Neural cell (in vitro differentiated cells): ENCODE measurements at regions not wholly inside any gene's neighbourhood (a gene's known extent, or its start where the extent isn't known, plus 50 kb on each side); places are given as distances from the start of the nearest gene placed in this dataset.

Experiments
- H2AFZ ChIP-seq: fragments of 200-600, 300-800 bp; sonication (generic), shearing (Covaris generic); 2 replicates; pipeline ENCODE4 v1.6.0; 2014; ENCODE audit warnings: low read depth, mild to moderate bottlenecking, antibody characterized with exemption, low read length, moderate library complexity
- H3F3A ChIP-seq: fragments of 200-600 bp; shearing (Covaris generic); 2 replicates; pipeline ENCODE4 v1.6.1; 2016; ENCODE audit warnings: mild to moderate bottlenecking, moderate library complexity, mixed read lengths, antibody characterized with exemption, low read length; ENCODE audit not compliant: insufficient read depth, poor library complexity, severe bottlenecking
- H3K27ac ChIP-seq: fragments of 200-600, 300-800 bp; sonication (generic), shearing (Covaris generic); 2 replicates; pipeline ENCODE4 v1.5.1; 2014; ENCODE audit warnings: mild to moderate bottlenecking, low read length, moderate library complexity
- H3K27me3 ChIP-seq: fragments of 300-800, 200-600 bp; sonication (generic), shearing (Covaris generic); 2 replicates; pipeline ENCODE4 v1.6.0; 2014; ENCODE audit warnings: mild to moderate bottlenecking, low read depth, low read length, moderate library complexity; ENCODE audit not compliant: insufficient read depth
- H3K36me3 ChIP-seq: fragments of 300-800, 200-600 bp; sonication (generic), shearing (Covaris generic); 2 replicates; pipeline ENCODE4 v1.5.1; 2014; ENCODE audit warnings: mild to moderate bottlenecking, antibody characterized with exemption, low read length, moderate library complexity; ENCODE audit not compliant: insufficient read depth
- H3K4me2 ChIP-seq: fragments of 300-800, 200-600 bp; sonication (generic), shearing (Covaris generic); 2 replicates; pipeline ENCODE4 v1.6.0; 2014; ENCODE audit warnings: mild to moderate bottlenecking, low read length
- H3K4me3 ChIP-seq: fragments of 300-800, 200-600 bp; sonication (generic), shearing (Covaris generic); 2 replicates; pipeline ENCODE4 v1.5.1; 2014; ENCODE audit warnings: mild to moderate bottlenecking, low read length, moderate library complexity
- H3K79me2 ChIP-seq: fragments of 200-600 bp; shearing (Covaris generic); replicated peaks from 2 replicates; pipeline ENCODE4 v1.6.0; 2014; ENCODE audit warnings: mild to moderate bottlenecking, low read length, moderate library complexity; ENCODE audit not compliant: insufficient read depth
- H3K9ac ChIP-seq: fragments of 300-800, 200-600 bp; sonication (generic), shearing (Covaris generic); 2 replicates; pipeline ENCODE4 v1.6.1; 2016; ENCODE audit warnings: mild to moderate bottlenecking, low read length, mixed read lengths
- H3K9me2 ChIP-seq: fragments of 200-600 bp; shearing (Covaris generic); 2 replicates; pipeline ENCODE4 v1.6.1; 2016; ENCODE audit warnings: mild to moderate bottlenecking, low read length, mixed read lengths; ENCODE audit not compliant: insufficient read depth
- H3K9me3 ChIP-seq: fragments of 200-600, 300-800 bp; sonication (generic), shearing (Covaris generic); 2 replicates; pipeline ENCODE4 v1.6.1; 2016; ENCODE audit warnings: mild to moderate bottlenecking, mixed run types, low read length, moderate library complexity, mixed read lengths
- H4K20me1 ChIP-seq: fragments of 200-600 bp; shearing (Covaris generic); 2 replicates; pipeline ENCODE4 v1.6.1; 2016; ENCODE audit warnings: mild to moderate bottlenecking, mixed run types; ENCODE audit not compliant: insufficient read depth
- EP300 ChIP-seq: fragments of 450-650 bp; conservative IDR thresholded peaks from 2 replicates; pipeline ENCODE4 v1.6.1; 2014; ENCODE audit warnings: antibody characterized with exemption, mild to moderate bottlenecking, moderate library complexity; ENCODE audit not compliant: poor library complexity, severe bottlenecking
- EZH2 ChIP-seq: fragments of 200-600, 300-800 bp; shearing (Covaris generic), sonication (generic); IDR thresholded peaks from 2 replicates; pipeline ENCODE4 v1.6.1; 2014; ENCODE audit warnings: antibody characterized with exemption, low read length, borderline replicate concordance, mild to moderate bottlenecking; ENCODE audit not compliant: insufficient read depth, poor library complexity, severe bottlenecking
- MXI1 ChIP-seq: fragments of 450-650 bp; conservative IDR thresholded peaks from 2 replicates; pipeline ENCODE4 v1.6.1; 2014; ENCODE audit warnings: antibody characterized with exemption, mild to moderate bottlenecking; ENCODE audit not compliant: poor library complexity, severe bottlenecking
- POLR2AphosphoS5 ChIP-seq: IDR thresholded peaks from 2 replicates; pipeline ENCODE4 v1.6.1; 2012
- RAD21 ChIP-seq: fragments of 450-650 bp; conservative IDR thresholded peaks from 2 replicates; pipeline ENCODE4 v1.6.1; 2014; ENCODE audit warnings: antibody characterized with exemption, mild to moderate bottlenecking, moderate library complexity
- REST ChIP-seq: IDR thresholded peaks from 2 replicates; pipeline ENCODE4 v1.6.1; 2012; ENCODE audit warnings: borderline replicate concordance
- SMC3 ChIP-seq: fragments of 450-650 bp; conservative IDR thresholded peaks from 2 replicates; pipeline ENCODE4 v1.6.1; 2014; ENCODE audit warnings: antibody characterized with exemption, mild to moderate bottlenecking, moderate library complexity; ENCODE audit not compliant: poor library complexity
- TAF1 ChIP-seq: IDR thresholded peaks from 2 replicates; pipeline ENCODE4 v1.6.1; 2012; ENCODE audit warnings: low read depth
- TF ChIP-seq, protein P1 (sequence below): fragments of 450-650 bp; IDR thresholded peaks from 2 replicates; pipeline ENCODE4 v1.5.1; 2014; ENCODE audit warnings: antibody characterized with exemption, mild to moderate bottlenecking, moderate library complexity; ENCODE audit not compliant: poor library complexity, severe bottlenecking

GRCh38 chr17:34140006-34140405 lies 115.1 kb upstream of the CCL2 start:
- no peak overlapping the region for H3K27ac ChIP-seq
- H3K79me2 ChIP-seq = no peaks in the 10 kb centered on the region
- H3K27me3 ChIP-seq = no peaks in the 10 kb centered on the region
- no peaks in the 10 kb centered on the region for H4K20me1 ChIP-seq
- no peaks in the 10 kb centered on the region for H3K9me2 ChIP-seq
- H3K4me2 ChIP-seq = no peak overlapping the region
- no peaks in the 10 kb centered on the region for H3K36me3 ChIP-seq
- H3K4me3 ChIP-seq = no peak overlapping the region
- TF ChIP-seq RAD21 = no peak
- TF ChIP-seq EP300 = no peak
- TF ChIP-seq MXI1 = no peak
- no peak overlapping the region for H2AFZ ChIP-seq
- H3F3A ChIP-seq = no peaks in the 10 kb centered on the region
- no peak overlapping the region for H3K9ac ChIP-seq
- no peaks in the 10 kb centered on the region for H3K9me3 ChIP-seq

- H3K4me2 ChIP-seq = no peak overlapping the region
- H3K9me3 ChIP-seq = no peaks in the 10 kb centered on the region
- H4K20me1 ChIP-seq = no peaks in the 10 kb centered on the region
- TF ChIP-seq EP300 = no peak
- no peak for TF ChIP-seq SMC3
- TF ChIP-seq TAF1 = no peak
- no peak for TF ChIP-seq RAD21
- TF ChIP-seq, protein P1, sequence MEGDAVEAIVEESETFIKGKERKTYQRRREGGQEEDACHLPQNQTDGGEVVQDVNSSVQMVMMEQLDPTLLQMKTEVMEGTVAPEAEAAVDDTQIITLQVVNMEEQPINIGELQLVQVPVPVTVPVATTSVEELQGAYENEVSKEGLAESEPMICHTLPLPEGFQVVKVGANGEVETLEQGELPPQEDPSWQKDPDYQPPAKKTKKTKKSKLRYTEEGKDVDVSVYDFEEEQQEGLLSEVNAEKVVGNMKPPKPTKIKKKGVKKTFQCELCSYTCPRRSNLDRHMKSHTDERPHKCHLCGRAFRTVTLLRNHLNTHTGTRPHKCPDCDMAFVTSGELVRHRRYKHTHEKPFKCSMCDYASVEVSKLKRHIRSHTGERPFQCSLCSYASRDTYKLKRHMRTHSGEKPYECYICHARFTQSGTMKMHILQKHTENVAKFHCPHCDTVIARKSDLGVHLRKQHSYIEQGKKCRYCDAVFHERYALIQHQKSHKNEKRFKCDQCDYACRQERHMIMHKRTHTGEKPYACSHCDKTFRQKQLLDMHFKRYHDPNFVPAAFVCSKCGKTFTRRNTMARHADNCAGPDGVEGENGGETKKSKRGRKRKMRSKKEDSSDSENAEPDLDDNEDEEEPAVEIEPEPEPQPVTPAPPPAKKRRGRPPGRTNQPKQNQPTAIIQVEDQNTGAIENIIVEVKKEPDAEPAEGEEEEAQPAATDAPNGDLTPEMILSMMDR = no peak
- TF ChIP-seq POLR2AphosphoS5 = no peak
- TF ChIP-seq EZH2 = no peak
- no peak for TF ChIP-seq REST
- TF ChIP-seq MXI1 = no peak
- H3F3A ChIP-seq = no peaks in the 10 kb centered on the region
- no peak overlapping the region for H2AFZ ChIP-seq
- H3K4me3 ChIP-seq = no peak overlapping the region
- no peaks in the 10 kb centered on the region for H3K36me3 ChIP-seq
- H3K9ac ChIP-seq = no peak overlapping the region
- no peak overlapping the region for H3K27ac ChIP-seq
- no peaks in the 10 kb centered on the region for H3K27me3 ChIP-seq
- no peaks in the 10 kb centered on the region for H3K9me2 ChIP-seq
- H3K79me2 ChIP-seq = no peaks in the 10 kb centered on the region
These were observed 113.5 kb upstream of the CCL2 start for GRCh38 chr17:34141590-34141989.

DNA sequence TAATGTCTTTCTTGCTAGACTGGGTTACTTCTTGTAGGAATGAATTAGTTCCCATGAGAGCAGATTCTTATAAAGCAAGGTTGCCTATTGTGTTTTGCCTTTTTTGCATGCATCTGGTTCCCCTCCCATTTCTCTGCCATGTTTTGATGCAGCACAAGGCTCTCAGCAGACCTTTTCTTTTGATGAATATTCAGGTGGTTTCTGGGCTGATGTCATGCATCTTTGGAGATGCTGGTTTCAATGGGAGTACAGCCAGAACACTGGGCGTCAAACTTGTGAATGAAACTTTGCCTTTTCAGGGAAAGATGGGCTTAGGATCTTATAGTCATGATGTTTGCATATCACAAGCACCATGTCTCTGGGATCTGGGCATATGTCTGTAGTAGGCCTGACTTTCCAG lies 111.7 kb upstream of the CCL2 start:
- no peaks in the 10 kb centered on the region for H3F3A ChIP-seq
- H3K4me3 ChIP-seq = no peak overlapping the region
- no peak overlapping the region for H2AFZ ChIP-seq
- no peak overlapping the region for H3K4me2 ChIP-seq
- no peak overlapping the region for H3K9ac ChIP-seq
- no peaks in the 10 kb centered on the region for H3K9me3 ChIP-seq
- no peaks in the 10 kb centered on the region for H4K20me1 ChIP-seq
- H3K27ac ChIP-seq = no peak overlapping the region
- H3K9me2 ChIP-seq = no peaks in the 10 kb centered on the region
- no peaks in the 10 kb centered on the region for H3K36me3 ChIP-seq
- no peaks in the 10 kb centered on the region for H3K27me3 ChIP-seq
- TF ChIP-seq RAD21 = no peak
- TF ChIP-seq MXI1 = no peak
- TF ChIP-seq POLR2AphosphoS5 = no peak
- no peak for TF ChIP-seq EP300
- no peak for TF ChIP-seq TAF1
- TF ChIP-seq REST = no peak
- no peak for TF ChIP-seq EZH2
- TF ChIP-seq, protein P1 = no peak
- TF ChIP-seq SMC3 = no peak
- no peaks in the 10 kb centered on the region for H3K79me2 ChIP-seq
